Kidney (tissue), 13 donors: ENCODE measurements at regions not wholly inside any gene's neighbourhood (a gene's known extent, or its start where the extent isn't known, plus 50 kb on each side); places are given as distances from the start of the nearest gene placed in this dataset.

Experiments
- DNase-seq, 5 donors: peaks; one replicate each; pipeline ENCODE4 v3.0.0-alpha.2; 2013 to 2020
- FAIRE-seq: peaks from 2 replicates; lab custom pipeline; 2012; peaks lifted over from hg19 to GRCh38; lab: Jason Lieb, UNC
- H3K27ac ChIP-seq, 2 donors: one replicate each; pipeline ENCODE4 v1.7.0; 2013; ENCODE audit warnings: low read depth in 2 of 2, low read length in 2 of 2, inconsistent platforms in 1 of 2
- H3K27me3 ChIP-seq: one replicate; pipeline ENCODE4 v1.7.1; 2013; ENCODE audit warnings: low read length, inconsistent platforms; ENCODE audit not compliant: control insufficient read depth, insufficient read depth
- H3K36me3 ChIP-seq, 3 donors: one replicate each; pipeline versions ENCODE4 v1.7.0 to v1.7.1; 2013; ENCODE audit warnings: low read length in 3 of 3, control low read depth in 1 of 3, inconsistent platforms in 1 of 3; ENCODE audit not compliant: insufficient read depth in 3 of 3, control insufficient read depth in 2 of 3
- H3K4me1 ChIP-seq, 3 donors: one replicate each; pipeline versions ENCODE4 v1.7.0 to v1.7.1; 2013; ENCODE audit warnings: low read length in 3 of 3, inconsistent platforms in 1 of 3, low read depth in 1 of 3; ENCODE audit not compliant: control insufficient read depth in 2 of 3, insufficient read depth in 2 of 3
- H3K4me3 ChIP-seq, 3 donors: one replicate each; pipeline versions ENCODE4 v1.7.0 to v1.8.1; 2013; ENCODE audit warnings: low read length in 3 of 3, control low read depth in 1 of 3, inconsistent platforms in 1 of 3
- H3K9ac ChIP-seq, 3 donors: one replicate each; pipeline versions ENCODE4 v1.7.0 to v1.7.1; 2013; ENCODE audit warnings: low read length in 3 of 3, control low read depth in 1 of 3, inconsistent platforms in 1 of 3
- H3K9me3 ChIP-seq, 3 donors: one replicate each; pipeline versions ENCODE4 v1.7.0 to v1.7.1; 2013; ENCODE audit warnings: low read length in 3 of 3, control low read depth in 1 of 3, inconsistent platforms in 1 of 3; ENCODE audit not compliant: control insufficient read depth in 2 of 3, insufficient read depth in 1 of 3
- CTCF ChIP-seq: IDR thresholded peaks from 3 replicates; pipeline ENCODE4 v1.5.1; 2012; ENCODE audit warnings: mild to moderate bottlenecking, moderate library complexity, borderline replicate concordance; ENCODE audit not compliant: insufficient read depth; ENCODE audit errors: extremely low read depth
- intact Hi-C: fragments of 100-400 bp; cut with DNase I; formaldehyde crosslinking; loops from one replicate; pipeline ENCODE4 v1.11.1; 2022
- donor health status: control.
- donor health status: control.
- donor health status: control.
- donor health status: control.
- donor health status: control.
- donor health status: DM: yes; HTN: yes; CAD: no.
- donor health status: Normal renal cell carcinoma (clear cell type).

DNA sequence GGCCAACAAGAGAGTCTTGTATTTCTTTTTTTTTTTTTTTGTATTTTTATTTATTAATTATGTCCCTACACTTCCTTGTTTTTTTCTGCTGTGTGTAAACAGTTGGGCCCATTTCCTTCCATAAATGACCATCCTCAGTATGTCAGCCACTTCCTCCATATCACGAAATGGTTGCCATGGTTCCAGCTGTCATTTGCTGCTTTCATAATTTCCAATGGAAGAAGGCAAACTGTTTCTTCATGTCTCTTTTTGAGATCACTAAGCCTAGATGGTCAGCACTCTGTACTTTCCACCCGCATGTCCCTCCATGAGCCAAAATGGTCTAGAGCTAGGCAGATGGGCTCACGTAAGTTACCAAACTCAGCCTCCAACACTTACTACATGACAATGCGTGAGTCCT lies 133.5 kb upstream of the FOXF1 start:
- DNase-seq (no peak), FAIRE-seq (no peak)
- H3K4me1 ChIP-seq, result no peaks in the 10 kb centered on the region
- no peak for TF ChIP-seq CTCF
- H3K27ac ChIP-seq, result no peak overlapping the region
- no peaks in the 10 kb centered on the region for H3K27me3 ChIP-seq
- no peak overlapping the region for H3K4me3 ChIP-seq
- H3K9ac ChIP-seq, result no peak overlapping the region
- peaks cover 0 to 7% (median 0%) of the 10 kb centered on the region in 3 donors for H3K9me3 ChIP-seq
- intact Hi-C loops, result no loop called here
- no peaks in the 10 kb centered on the region for H3K36me3 ChIP-seq

DNA sequence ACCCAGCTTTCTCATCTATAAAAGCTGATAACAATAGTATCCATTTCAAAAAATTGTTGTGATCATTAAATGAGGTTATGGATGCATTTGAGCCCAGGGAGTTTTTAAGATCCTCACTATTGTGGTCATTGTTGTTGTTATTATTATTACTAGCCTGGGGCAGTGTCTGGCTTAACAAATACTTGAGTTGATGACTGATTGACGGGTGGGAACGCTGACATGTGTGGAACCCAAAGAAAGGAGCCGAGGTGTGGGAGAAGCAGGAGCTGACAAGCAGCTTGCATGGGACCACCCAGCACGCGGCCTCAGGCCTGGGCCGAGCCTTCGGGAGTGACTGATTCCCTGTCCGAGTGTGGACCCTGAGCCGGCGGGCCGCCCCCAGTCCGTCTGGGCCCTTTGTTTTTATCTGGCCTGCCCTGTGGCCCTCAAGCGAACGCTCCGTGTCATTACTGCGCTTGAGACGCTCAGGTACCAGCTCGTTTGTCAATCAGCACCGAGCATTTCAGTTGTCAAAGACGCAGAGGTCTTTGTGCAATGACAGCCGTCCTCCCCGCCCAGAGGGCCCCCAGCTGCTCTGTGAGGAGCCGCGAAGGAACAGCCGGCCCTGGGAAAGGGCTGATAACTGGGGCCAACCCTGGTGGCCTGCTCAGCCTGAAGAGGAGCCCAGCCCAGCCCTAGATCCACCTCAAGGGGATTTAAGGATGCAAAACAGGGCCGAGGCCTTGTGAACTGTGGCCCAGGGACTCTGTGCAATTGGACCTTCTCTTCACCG lies 132.9 kb upstream of the FOXF1 start:
- no peak overlapping the region for H3K27ac ChIP-seq
- peaks cover 0 to 7% (median 0%) of the 10 kb centered on the region in 3 donors for H3K9me3 ChIP-seq
- no peak overlapping the region for H3K9ac ChIP-seq
- TF ChIP-seq CTCF, result no peak
- DNase-seq (no peak), FAIRE-seq (no peak)
- no peaks in the 10 kb centered on the region for H3K36me3 ChIP-seq
- no peaks in the 10 kb centered on the region for H3K4me1 ChIP-seq
- H3K4me3 ChIP-seq, result no peak overlapping the region
- no peaks in the 10 kb centered on the region for H3K27me3 ChIP-seq
- intact Hi-C loops, result no loop called here

- Histone ChIP-seq H3K4me3 (no peak overlapping the region), H3K27ac (no peak overlapping the region), H3K9me3 (peaks cover 0 to 7% (median 0%) of the 10 kb centered on the region in 3 donors), H3K9ac (no peak overlapping the region), H3K36me3 (no peaks in the 10 kb centered on the region), H3K4me1 (no peaks in the 10 kb centered on the region), H3K27me3 (no peaks in the 10 kb centered on the region)
- no peak for DNase-seq
- no peak for FAIRE-seq
- intact Hi-C loops, result no loop called here
- no peak for TF ChIP-seq CTCF
These were observed 132.2 kb upstream of the FOXF1 start for GRCh38 chr16:86378128-86378527.
